H1 (cell line): ENCODE measurements at regions not wholly inside any gene's neighbourhood (a gene's known extent, or its start where the extent isn't known, plus 50 kb on each side); places are given as distances from the start of the nearest gene placed in this dataset.

Experiments used
- CTCF ChIA-PET: fragments of 300-600 bp; sonication (Branson Sonifier 250); formaldehyde crosslinking; loops from one replicate; lab custom pipeline; 2021; ENCODE audit not compliant: partially characterized antibody; lab: Charles Lee
- POLR2A ChIA-PET: fragments of 300-600 bp; sonication (Branson Sonifier 250); formaldehyde crosslinking; loops from one replicate; lab custom pipeline; 2021; ENCODE audit warnings: inconsistent platforms; ENCODE audit not compliant: partially characterized antibody; lab: Charles Lee
- DNase-seq, 2 experiments: peaks; one replicate each; pipeline versions ENCODE4 v3.0.0 to v3.0.0-alpha.2; 2010 to 2022; ENCODE audit warnings: low spot score in 2 of 2, low read depth in 1 of 2, mixed read lengths in 1 of 2
- FAIRE-seq: peaks from 2 replicates; lab custom pipeline; 2011; peaks lifted over from hg19 to GRCh38; lab: Jason Lieb, UNC
- H2AFZ ChIP-seq: 2 replicates; pipeline ENCODE4 v1.8.1; 2012; ENCODE audit warnings: low read length, inconsistent platforms
- H2AK5ac ChIP-seq: 2 replicates; pipeline ENCODE4 v1.6.1; 2013; ENCODE audit warnings: low read depth, low read length
- H2BK120ac ChIP-seq: replicated peaks from 2 replicates; pipeline ENCODE3; 2013; ENCODE audit warnings: low read depth, low read length, inconsistent platforms
- H2BK12ac ChIP-seq: 2 replicates; pipeline ENCODE4 v1.6.1; 2013; ENCODE audit warnings: low read depth, low read length
- H2BK15ac ChIP-seq: 2 replicates; pipeline ENCODE4 v1.6.1; 2013; ENCODE audit warnings: low read length
- H2BK20ac ChIP-seq: 2 replicates; pipeline ENCODE4 v1.6.1; 2013; ENCODE audit warnings: low read length
- H2BK5ac ChIP-seq: 2 replicates; pipeline ENCODE4 v1.6.1; 2013; ENCODE audit warnings: low read depth, low read length
- H3K14ac ChIP-seq: 2 replicates; pipeline ENCODE4 v1.6.1; 2013; ENCODE audit warnings: inconsistent platforms; ENCODE audit not compliant: insufficient read length
- H3K18ac ChIP-seq: 2 replicates; pipeline ENCODE4 v1.6.1; 2013; ENCODE audit warnings: low read length; ENCODE audit errors: extremely low read depth
- H3K23ac ChIP-seq: 2 replicates; pipeline ENCODE4 v1.6.1; 2013; ENCODE audit warnings: inconsistent platforms; ENCODE audit not compliant: insufficient read length
- H3K23me2 ChIP-seq: 2 replicates; pipeline ENCODE4 v1.6.1; 2013; ENCODE audit warnings: low read depth, low read length
- H3K27ac ChIP-seq: 2 replicates; pipeline ENCODE4 v1.6.1; 2011; ENCODE audit warnings: low read depth, low read length, inconsistent platforms
- H3K27me3 ChIP-seq, 4 experiments: replicated peaks in 1 of 4; 1 replicate in 1 of 4; 2 replicates in 3 of 4; pipeline versions ENCODE4 v1.6.1 to v1.8.1; 2011 to 2013; ENCODE audit warnings: low read length in 3 of 4, mild to moderate bottlenecking in 3 of 4, inconsistent platforms in 2 of 4, mixed read lengths in 2 of 4, moderate library complexity in 1 of 4; ENCODE audit not compliant: control insufficient read depth in 3 of 4, insufficient read depth in 3 of 4; ENCODE audit errors: extremely low read depth in 1 of 4
- H3K36me3 ChIP-seq, 4 experiments: 2 replicates each; pipeline versions ENCODE4 v1.6.1 to v1.8.1; 2011 to 2013; ENCODE audit warnings: mild to moderate bottlenecking in 4 of 4, low read length in 3 of 4, moderate library complexity in 2 of 4, control low read depth in 1 of 4, inconsistent platforms in 1 of 4; ENCODE audit not compliant: insufficient read depth in 4 of 4, control insufficient read depth in 2 of 4
- H3K4ac ChIP-seq: replicated peaks from 2 replicates; pipeline ENCODE3; 2013; ENCODE audit warnings: low read length, low read depth, mixed read lengths, inconsistent platforms; ENCODE audit not compliant: insufficient read length
- H3K4me1 ChIP-seq, 4 experiments: replicated peaks in 1 of 4; 1 replicate in 1 of 4; 2 replicates in 3 of 4; pipeline versions ENCODE4 v1.6.1 to v1.8.1; 2011 to 2013; ENCODE audit warnings: low read length in 3 of 4, inconsistent platforms in 2 of 4, mixed read lengths in 1 of 4; ENCODE audit not compliant: insufficient read depth in 4 of 4, control insufficient read depth in 3 of 4
- H3K4me2 ChIP-seq, 2 experiments: 2 replicates each; pipeline versions ENCODE4 v1.6.1 to v1.8.1; 2011 to 2013; ENCODE audit warnings: low read depth in 2 of 2, low read length in 2 of 2, control low read depth in 1 of 2, inconsistent platforms in 1 of 2, mild to moderate bottlenecking in 1 of 2; ENCODE audit not compliant: insufficient read depth in 1 of 2
- H3K4me3 ChIP-seq, 4 experiments: fragments of 200-600, 300-600 bp in 1 of 4; sonication (generic), shearing (Covaris generic), sonication (Bioruptor Twin) in 1 of 4; 2 replicates each; pipeline versions ENCODE4 v1.5.1 to v1.8.1; 2011 to 2016; ENCODE audit warnings: low read length in 4 of 4, low read depth in 3 of 4, control low read depth in 2 of 4, inconsistent platforms in 2 of 4, mild to moderate bottlenecking in 2 of 4, mixed read lengths in 1 of 4, moderate library complexity in 1 of 4; ENCODE audit not compliant: insufficient read depth in 2 of 4; ENCODE audit errors: extremely low read depth in 1 of 4
- H3K56ac ChIP-seq: replicated peaks from 2 replicates; pipeline ENCODE3; 2013; ENCODE audit warnings: low read depth, mild to moderate bottlenecking, mixed read lengths, low read length, inconsistent platforms; ENCODE audit not compliant: insufficient read length
- H3K79me1 ChIP-seq: 2 replicates; pipeline ENCODE4 v1.6.1; 2013; ENCODE audit warnings: low read depth, low read length, control low read depth
- H3K79me2 ChIP-seq, 2 experiments: 2 replicates each; pipeline versions ENCODE4 v1.6.1 to v1.8.1; 2012 to 2013; ENCODE audit warnings: low read length in 2 of 2, mild to moderate bottlenecking in 2 of 2, inconsistent platforms in 1 of 2; ENCODE audit not compliant: insufficient read depth in 2 of 2, control insufficient read depth in 1 of 2
- H3K9ac ChIP-seq, 4 experiments: replicated peaks in 1 of 4; 1 replicate in 1 of 4; 2 replicates in 3 of 4; pipeline versions ENCODE4 v1.6.1 to v1.8.1; 2011 to 2013; ENCODE audit warnings: low read depth in 3 of 4, low read length in 3 of 4, control low read depth in 2 of 4, mild to moderate bottlenecking in 2 of 4, moderate library complexity in 2 of 4, inconsistent platforms in 1 of 4; ENCODE audit errors: extremely low read depth in 1 of 4
- H3K9me3 ChIP-seq, 2 experiments: 2 replicates each; pipeline versions ENCODE4 v1.6.1 to v1.8.1; 2012 to 2013; ENCODE audit warnings: mild to moderate bottlenecking in 2 of 2, moderate library complexity in 2 of 2, control low read depth in 1 of 2, inconsistent platforms in 1 of 2, low read depth in 1 of 2, low read length in 1 of 2, mixed read lengths in 1 of 2; ENCODE audit not compliant: insufficient read depth in 2 of 2
- H4K20me1 ChIP-seq, 2 experiments: replicated peaks in 1 of 2; 2 replicates each; pipeline versions ENCODE3 to v1.8.1; 2011 to 2013; ENCODE audit warnings: inconsistent platforms in 2 of 2, low read length in 2 of 2, mild to moderate bottlenecking in 1 of 2; ENCODE audit not compliant: insufficient read depth in 2 of 2, control insufficient read depth in 1 of 2
- H4K5ac ChIP-seq: 2 replicates; pipeline ENCODE4 v1.6.1; 2013; ENCODE audit warnings: low read length, low read depth, mixed read lengths, inconsistent platforms; ENCODE audit not compliant: insufficient read length
- H4K8ac ChIP-seq: 2 replicates; pipeline ENCODE4 v1.8.0; 2013; ENCODE audit warnings: mild to moderate bottlenecking, moderate library complexity, low read length, inconsistent platforms; ENCODE audit not compliant: insufficient read depth; ENCODE audit errors: extremely low read depth
- H4K91ac ChIP-seq: replicated peaks from 2 replicates; pipeline ENCODE3; 2013; ENCODE audit warnings: low read length, mixed read lengths, inconsistent platforms; ENCODE audit not compliant: insufficient read length
- POU5F1 ChIP-seq: IDR thresholded peaks from 2 replicates; pipeline ENCODE4 v1.6.1; 2011; ENCODE audit warnings: low read depth, mild to moderate bottlenecking, low read length, moderate library complexity
- ZNF274 ChIP-seq: IDR thresholded peaks from 2 replicates; pipeline ENCODE4 v1.7.0; 2012; ENCODE audit warnings: low read length, borderline replicate concordance; ENCODE audit errors: extremely low read depth
- WGBS, 2 experiments: shearing (Covaris generic) in 1 of 2; methylation state at CpG; one replicate each; pipeline versions ENCODE4 v1.1.6 to v1.1.7; 2013 to 2015; ENCODE audit warnings: low lambda C conversion rate in 2 of 2, mixed read lengths in 2 of 2, inconsistent platforms in 1 of 2, low coverage in 1 of 2, missing lambda C conversion rate in 1 of 2; ENCODE audit not compliant: insufficient replicate concordance in 2 of 2, insufficient coverage in 1 of 2, insufficient read length in 1 of 2; ENCODE audit errors: extremely low coverage in 1 of 2, missing lambda C conversion rate in 1 of 2; 5-methylcytosine and 5-hydroxymethylcytosine counted together

- Histone ChIP-seq H3K9me3 (no peaks in the 10 kb centered on the region), H2AFZ (no peak overlapping the region), H3K4ac (no peak overlapping the region), H3K14ac (no peak overlapping the region), H4K5ac (no peak overlapping the region), H3K18ac (no peak overlapping the region), H3K79me1 (no peaks in the 10 kb centered on the region), H3K79me2 (no peaks in the 10 kb centered on the region), H4K8ac (no peak overlapping the region), H3K23ac (no peak overlapping the region), H2AK5ac (no peak overlapping the region), H4K91ac (no peak overlapping the region), H3K23me2 (no peaks in the 10 kb centered on the region), H2BK20ac (no peak overlapping the region), H3K9ac (no peak overlapping the region), H3K56ac (no peak overlapping the region), H2BK120ac (no peak overlapping the region), H2BK12ac (no peak overlapping the region), H3K27ac (no peak overlapping the region), H3K36me3 (no peaks in the 10 kb centered on the region), H3K27me3 (no peaks in the 10 kb centered on the region), H2BK5ac (no peak overlapping the region), H2BK15ac (no peak overlapping the region), H3K4me2 (no peak overlapping the region), H4K20me1 (no peaks in the 10 kb centered on the region), H3K4me3 (no peak overlapping the region), H3K4me1 (no peaks in the 10 kb centered on the region)
- CTCF ChIA-PET, result no interaction called here
- POLR2A ChIA-PET, result no interaction called here
- no peak for DNase-seq
- FAIRE-seq, result no peak
- 91% methylated on average over 7 of the region's 7 CpGs; no CpG with 5 or more reads in 1 of the 2 experiments for WGBS, 2 experiments
- TF ChIP-seq POU5F1, result no peak
- TF ChIP-seq ZNF274, result no peak
Measured at GRCh38 chr2:239793836-239794235, 231.3 kb downstream of the NDUFA10 start.
